ENCODE measurements at regions not wholly inside any gene's neighbourhood (a gene's known extent, or its start where the extent isn't known, plus 50 kb on each side); places are given as distances from the start of the nearest gene placed in this dataset.

DNA sequence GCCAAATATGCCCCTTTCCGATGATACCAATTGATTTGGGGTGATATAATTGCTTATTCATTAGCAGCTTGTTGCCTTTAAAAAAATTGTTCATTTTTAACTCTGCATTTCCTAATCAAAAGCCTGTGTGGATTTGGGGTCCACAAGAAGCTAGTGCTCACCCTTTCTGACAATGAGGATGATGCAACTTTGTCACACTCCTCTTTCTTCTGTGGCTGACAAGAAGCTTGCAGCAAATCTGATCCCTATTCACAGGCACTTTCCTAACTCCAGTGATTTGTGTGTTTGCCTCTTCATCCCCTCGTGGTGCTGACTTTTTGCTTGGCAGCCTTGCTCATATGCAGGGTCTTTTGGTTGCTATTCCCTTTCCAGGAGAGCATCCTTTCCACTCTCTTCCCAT, 182.7 kb upstream of the LDB2 start:
- TF ChIP-seq, protein P1, sequence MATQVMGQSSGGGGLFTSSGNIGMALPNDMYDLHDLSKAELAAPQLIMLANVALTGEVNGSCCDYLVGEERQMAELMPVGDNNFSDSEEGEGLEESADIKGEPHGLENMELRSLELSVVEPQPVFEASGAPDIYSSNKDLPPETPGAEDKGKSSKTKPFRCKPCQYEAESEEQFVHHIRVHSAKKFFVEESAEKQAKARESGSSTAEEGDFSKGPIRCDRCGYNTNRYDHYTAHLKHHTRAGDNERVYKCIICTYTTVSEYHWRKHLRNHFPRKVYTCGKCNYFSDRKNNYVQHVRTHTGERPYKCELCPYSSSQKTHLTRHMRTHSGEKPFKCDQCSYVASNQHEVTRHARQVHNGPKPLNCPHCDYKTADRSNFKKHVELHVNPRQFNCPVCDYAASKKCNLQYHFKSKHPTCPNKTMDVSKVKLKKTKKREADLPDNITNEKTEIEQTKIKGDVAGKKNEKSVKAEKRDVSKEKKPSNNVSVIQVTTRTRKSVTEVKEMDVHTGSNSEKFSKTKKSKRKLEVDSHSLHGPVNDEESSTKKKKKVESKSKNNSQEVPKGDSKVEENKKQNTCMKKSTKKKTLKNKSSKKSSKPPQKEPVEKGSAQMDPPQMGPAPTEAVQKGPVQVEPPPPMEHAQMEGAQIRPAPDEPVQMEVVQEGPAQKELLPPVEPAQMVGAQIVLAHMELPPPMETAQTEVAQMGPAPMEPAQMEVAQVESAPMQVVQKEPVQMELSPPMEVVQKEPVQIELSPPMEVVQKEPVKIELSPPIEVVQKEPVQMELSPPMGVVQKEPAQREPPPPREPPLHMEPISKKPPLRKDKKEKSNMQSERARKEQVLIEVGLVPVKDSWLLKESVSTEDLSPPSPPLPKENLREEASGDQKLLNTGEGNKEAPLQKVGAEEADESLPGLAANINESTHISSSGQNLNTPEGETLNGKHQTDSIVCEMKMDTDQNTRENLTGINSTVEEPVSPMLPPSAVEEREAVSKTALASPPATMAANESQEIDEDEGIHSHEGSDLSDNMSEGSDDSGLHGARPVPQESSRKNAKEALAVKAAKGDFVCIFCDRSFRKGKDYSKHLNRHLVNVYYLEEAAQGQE (IDR thresholded peaks at IDR 0.05; ENCODE audit: low read depth): no peak
- TF ChIP-seq MAX (IDR thresholded peaks at IDR 0.05) (no peak), CEBPB (IDR thresholded peaks at IDR 0.05) (no peak)
- TF ChIP-seq, protein P2, sequence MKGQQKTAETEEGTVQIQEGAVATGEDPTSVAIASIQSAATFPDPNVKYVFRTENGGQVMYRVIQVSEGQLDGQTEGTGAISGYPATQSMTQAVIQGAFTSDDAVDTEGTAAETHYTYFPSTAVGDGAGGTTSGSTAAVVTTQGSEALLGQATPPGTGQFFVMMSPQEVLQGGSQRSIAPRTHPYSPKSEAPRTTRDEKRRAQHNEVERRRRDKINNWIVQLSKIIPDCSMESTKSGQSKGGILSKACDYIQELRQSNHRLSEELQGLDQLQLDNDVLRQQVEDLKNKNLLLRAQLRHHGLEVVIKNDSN (IDR thresholded peaks at IDR 0.05): no peak

DNA sequence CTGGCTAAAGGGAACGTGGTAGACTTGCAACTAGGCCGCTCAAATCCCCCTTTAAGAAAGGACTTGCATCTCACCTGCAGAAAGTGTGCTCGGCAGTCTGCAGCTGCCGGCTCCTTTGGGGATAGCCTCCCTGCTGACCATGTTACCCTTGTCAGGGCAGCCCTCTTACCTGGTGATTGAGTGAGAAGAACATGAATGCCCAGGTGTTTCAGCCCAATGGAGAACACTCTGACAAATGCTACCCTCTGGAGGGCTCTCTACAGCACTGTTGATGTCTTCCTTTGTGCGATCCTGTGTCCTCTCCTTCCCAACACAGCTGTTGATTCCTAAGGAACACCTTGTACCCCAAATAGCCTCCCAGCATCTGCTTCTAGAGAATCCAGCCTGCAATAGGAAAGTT, 178.7 kb upstream of the LDB2 start:
- TF ChIP-seq TAF1 (IDR thresholded peaks at IDR 0.05; ENCODE audit: low read depth) (no peak), FOXM1 (IDR thresholded peaks at IDR 0.05; ENCODE audit: borderline replicate concordance, low read depth) (no peak), CEBPB (IDR thresholded peaks at IDR 0.05) (no peak), ZBTB7A (IDR thresholded peaks at IDR 0.05; ENCODE audit: low read depth) (no peak), TCF12 (IDR thresholded peaks at IDR 0.05; ENCODE audit: low read depth) (no peak), NFIC (IDR thresholded peaks at IDR 0.05) (no peak), RAD21 (IDR thresholded peaks at IDR 0.05; ENCODE audit: low read depth) (no peak)
- TF ChIP-seq, protein P2 (IDR thresholded peaks at IDR 0.05): no peak

GRCh38 chr4:17072483-17072882, 174.0 kb upstream of the LDB2 start:
- no peak for TF ChIP-seq EGR1 (IDR thresholded peaks at IDR 0.05)
- no peak for TF ChIP-seq FOXM1 (IDR thresholded peaks at IDR 0.05; ENCODE audit: borderline replicate concordance, low read depth)
- no peak for TF ChIP-seq TAF1 (IDR thresholded peaks at IDR 0.05; ENCODE audit: low read depth)
- no peak for TF ChIP-seq TEAD4 (IDR thresholded peaks at IDR 0.05)
- TF ChIP-seq, protein P2 (IDR thresholded peaks at IDR 0.05): no peak

DNA sequence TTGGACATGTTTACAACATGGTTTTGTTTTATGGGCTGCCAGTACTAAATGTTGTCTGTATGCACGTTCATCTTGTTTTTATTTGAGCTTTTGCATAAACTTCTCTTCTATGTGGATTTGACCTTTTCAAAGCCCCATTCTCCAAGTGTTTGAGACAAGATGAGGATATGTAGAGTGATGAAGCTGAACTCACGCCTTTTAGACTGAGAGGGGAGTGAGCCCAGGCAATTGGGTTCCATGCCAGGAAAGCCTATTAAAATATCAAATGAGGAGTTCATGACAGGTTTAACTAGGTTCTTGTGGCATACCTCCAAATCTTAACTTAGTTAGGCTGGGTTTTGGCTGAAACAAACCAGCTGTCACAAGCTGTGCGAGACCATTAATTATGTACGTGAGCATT, 170.4 kb upstream of the LDB2 start:
- TF ChIP-seq TAF1 (IDR thresholded peaks at IDR 0.05; ENCODE audit: low read depth): no peak
- no peak for TF ChIP-seq ZBTB7A (IDR thresholded peaks at IDR 0.05; ENCODE audit: low read depth)
- TF ChIP-seq YY1 (IDR thresholded peaks at IDR 0.05; ENCODE audit: low read depth): no peak
- TF ChIP-seq CEBPB (IDR thresholded peaks at IDR 0.05): no peak
- no peak for TF ChIP-seq FOXM1 (IDR thresholded peaks at IDR 0.05; ENCODE audit: borderline replicate concordance, low read depth)
- no peak for TF ChIP-seq TEAD4 (IDR thresholded peaks at IDR 0.05)
- TF ChIP-seq EP300 (IDR thresholded peaks at IDR 0.05; ENCODE audit: borderline replicate concordance): no peak
- no peak for TF ChIP-seq NFIC (IDR thresholded peaks at IDR 0.05)

DNA sequence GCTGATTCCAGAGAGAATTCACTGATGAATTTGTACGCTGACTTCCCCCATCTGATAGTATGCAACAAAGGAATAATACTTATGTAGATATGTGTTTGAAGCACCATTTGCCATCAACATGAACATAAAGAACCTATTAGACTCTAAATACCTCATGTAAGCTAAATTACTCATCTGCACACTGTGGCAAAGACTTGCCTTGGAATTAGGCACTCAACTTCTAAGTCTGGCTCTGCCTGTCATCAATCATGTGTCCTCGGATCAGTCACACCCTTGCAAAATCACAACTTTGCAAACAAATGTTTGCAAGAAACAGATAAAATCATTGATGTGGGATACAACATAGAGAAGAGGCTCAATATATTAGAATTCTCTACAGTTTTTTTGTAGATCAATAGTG, 169.9 kb upstream of the LDB2 start:
- TF ChIP-seq NFIC (IDR thresholded peaks at IDR 0.05) (no peak), TCF12 (IDR thresholded peaks at IDR 0.05; ENCODE audit: low read depth) (no peak), YY1 (IDR thresholded peaks at IDR 0.05; ENCODE audit: low read depth) (no peak), ZBTB7A (IDR thresholded peaks at IDR 0.05; ENCODE audit: low read depth) (no peak), CREB1 (IDR thresholded peaks at IDR 0.05; ENCODE audit: low read depth) (no peak), EGR1 (IDR thresholded peaks at IDR 0.05) (no peak), EP300 (IDR thresholded peaks at IDR 0.05; ENCODE audit: borderline replicate concordance) (no peak), TEAD4 (IDR thresholded peaks at IDR 0.05) (no peak), FOXM1 (IDR thresholded peaks at IDR 0.05; ENCODE audit: borderline replicate concordance, low read depth) (no peak), CEBPB (IDR thresholded peaks at IDR 0.05) (no peak)
- TF ChIP-seq, protein P1 (IDR thresholded peaks at IDR 0.05; ENCODE audit: low read depth): no peak

- TF ChIP-seq, protein P2 (IDR thresholded peaks at IDR 0.05): no peak
- TF ChIP-seq CREB1 (IDR thresholded peaks at IDR 0.05; ENCODE audit: low read depth): no peak
- no peak for TF ChIP-seq EGR1 (IDR thresholded peaks at IDR 0.05)
- no peak for TF ChIP-seq MAX (IDR thresholded peaks at IDR 0.05)
These were observed 168.5 kb upstream of the LDB2 start for GRCh38 chr4:17066972-17067371.

Measured in Ishikawa (cell line).